HS-5 (cell line): ENCODE measurements at regions not wholly inside any gene's neighbourhood (a gene's known extent, or its start where the extent isn't known, plus 50 kb on each side); places are given as distances from the start of the nearest gene placed in this dataset.

Experiments
- DNase-seq: peaks from one replicate; pipeline ENCODE4 v3.0.0-alpha.2; 2012; ENCODE audit warnings: low read depth

DNA sequence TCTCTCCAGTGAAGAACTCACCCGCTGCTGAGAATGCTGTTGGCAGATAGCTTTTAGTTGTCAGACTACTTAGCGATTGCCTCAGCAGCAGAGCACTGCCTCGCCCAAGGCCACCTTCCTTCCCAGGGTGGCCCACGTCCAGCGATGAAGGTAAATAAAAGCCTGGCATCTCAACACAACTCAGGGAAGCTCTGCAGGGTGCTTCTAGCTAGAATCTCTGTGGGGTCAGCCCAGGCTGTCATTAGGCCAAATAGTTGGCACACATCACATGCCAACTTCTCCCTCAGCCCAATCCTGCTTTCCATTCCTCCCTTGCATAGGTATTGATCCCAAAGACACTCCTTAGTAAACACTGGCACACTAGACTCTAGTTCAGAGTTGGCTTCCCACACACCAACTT is 368.1 kb upstream of the TMTC1 start:
- DNase-seq = no peak

DNA sequence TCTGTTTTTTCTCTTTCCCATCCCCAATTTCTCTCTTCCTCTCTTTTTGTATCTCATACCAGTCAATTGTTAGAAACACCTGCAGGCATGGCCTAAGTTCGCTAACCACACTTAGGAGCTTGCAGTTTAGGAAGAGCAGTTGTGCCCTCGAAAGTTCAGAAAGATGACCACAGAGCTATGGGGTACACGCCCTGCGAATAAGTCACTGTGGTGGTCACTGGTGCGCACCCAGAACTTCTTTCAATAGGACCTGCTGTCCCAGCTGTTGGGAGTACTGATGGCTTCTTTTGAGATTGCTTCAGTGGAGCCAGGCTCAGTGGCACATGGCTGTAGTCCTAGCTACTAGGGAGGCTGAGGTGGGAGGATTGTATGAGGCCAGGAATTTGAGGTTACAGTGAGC is 362.8 kb upstream of the TMTC1 start:
- DNase-seq = no peak

DNA sequence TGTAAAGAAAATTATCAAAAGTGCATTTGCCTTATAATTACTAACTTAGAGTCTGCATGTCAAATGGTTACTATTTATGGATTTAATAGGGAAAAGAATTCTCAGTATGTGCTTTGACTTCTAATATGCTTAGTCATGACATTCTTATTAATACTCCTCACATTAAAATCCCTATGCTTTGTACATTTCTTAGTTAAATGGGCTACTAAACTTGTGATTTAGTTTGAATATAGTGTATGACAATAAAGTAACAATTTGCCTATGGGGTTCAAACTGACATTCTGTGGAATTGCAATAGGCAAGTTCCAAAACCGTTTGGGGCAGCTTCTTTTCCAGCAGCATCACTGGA is 361.9 kb upstream of the TMTC1 start:
- DNase-seq = no peak

GRCh38 chr12:30144777-30145683 is 361.3 kb upstream of the TMTC1 start:
- no peak for DNase-seq

DNA sequence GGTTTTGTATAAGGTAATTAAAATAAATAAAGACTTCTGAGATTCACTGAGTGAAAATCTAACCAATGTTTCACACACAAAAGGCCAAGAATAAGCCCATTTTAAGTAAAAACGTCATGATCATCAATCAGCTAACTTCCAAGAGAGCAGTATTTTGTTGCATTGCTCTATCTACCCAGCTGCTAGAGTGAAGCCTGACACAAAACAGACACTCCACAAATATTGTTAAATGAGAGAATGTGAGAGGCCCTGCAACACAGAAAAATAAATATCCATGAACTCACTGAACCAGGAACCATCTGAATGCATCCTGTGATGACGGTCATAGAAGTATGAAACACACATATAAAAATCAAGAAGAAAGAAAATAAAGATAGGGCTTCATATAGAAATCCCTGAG is 358.6 kb upstream of the TMTC1 start:
- no peak for DNase-seq

DNA sequence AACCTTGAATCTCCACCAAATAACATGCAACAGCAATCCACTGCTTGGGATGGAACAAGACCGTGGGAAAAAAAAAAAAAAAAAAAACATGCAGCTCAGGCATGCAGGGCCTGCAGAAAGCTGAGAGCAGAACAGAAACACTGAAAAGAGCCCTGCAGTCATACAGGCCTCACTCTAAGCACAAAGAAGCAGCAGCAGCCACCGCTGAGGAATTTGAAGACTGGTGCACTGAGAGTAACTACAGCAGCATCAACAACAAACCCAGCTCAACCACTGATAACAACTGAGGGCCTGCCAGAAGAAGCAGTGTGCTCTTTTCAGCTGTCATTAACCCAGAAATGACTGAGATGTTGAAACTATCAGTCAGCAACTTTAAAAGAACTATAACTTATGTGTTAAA is 354.7 kb upstream of the TMTC1 start:
- no peak for DNase-seq

DNA sequence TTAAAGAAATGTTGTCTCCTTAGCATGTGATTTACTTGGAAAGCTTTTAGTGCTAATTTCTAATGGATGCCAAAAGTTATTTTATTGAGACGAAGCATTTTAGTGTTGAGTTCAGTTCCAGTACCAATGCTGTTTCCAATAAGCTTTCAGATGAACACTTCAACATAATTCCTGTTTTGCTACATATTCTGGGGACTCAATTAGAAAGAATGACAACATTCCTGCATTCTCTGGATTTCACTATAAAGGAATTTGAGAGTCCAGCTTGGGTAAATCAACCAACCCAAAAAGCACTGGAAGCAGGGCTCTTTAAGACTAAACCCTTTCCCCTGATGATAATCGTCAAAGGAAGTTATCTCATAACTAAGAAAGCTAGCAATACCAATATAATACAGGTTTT is 353.0 kb upstream of the TMTC1 start:
- DNase-seq = no peak

DNA sequence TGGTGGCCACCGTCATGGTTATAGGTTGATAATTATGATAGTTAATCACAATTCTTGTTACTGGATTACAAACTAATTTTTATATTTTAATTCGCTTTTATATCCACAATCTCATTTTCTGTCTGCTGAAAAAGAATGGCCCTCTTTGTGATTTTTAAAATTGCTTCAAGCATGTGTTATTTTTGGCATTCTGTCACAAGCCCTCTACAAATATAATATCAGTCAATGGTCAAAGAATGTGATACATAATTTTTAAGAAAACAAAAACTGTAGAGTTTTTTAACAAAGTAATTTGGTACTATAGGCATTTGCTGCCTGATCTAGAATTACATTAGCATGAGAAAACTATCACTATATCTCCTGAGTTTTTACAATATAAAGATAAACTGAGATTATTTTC is 352.0 kb upstream of the TMTC1 start:
- no peak for DNase-seq

DNA sequence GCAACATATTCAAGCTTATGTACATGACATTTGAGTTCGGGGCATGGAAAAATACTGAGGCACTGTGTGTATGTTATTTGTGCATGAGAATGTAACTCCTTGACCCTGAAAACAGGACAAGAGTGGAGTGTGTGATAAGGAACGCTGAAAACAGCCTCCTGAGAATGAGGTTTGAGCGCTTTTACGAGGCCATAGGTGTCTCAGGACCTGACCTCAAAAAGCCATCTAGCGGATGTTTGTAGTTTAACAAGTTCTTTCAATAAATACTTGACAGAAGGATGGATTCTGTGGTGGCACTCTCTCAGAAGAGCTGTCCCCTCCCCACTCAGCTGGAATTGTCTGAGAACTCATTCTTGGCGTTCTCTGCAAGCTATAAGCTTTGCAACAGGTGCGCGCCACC is 350.5 kb upstream of the TMTC1 start:
- DNase-seq = no peak

- DNase-seq = no peak
Measured at GRCh38 chr12:30126944-30127343, 343.2 kb upstream of the TMTC1 start.

- no peak for DNase-seq
Measured at GRCh38 chr12:30120522-30120921, 336.8 kb upstream of the TMTC1 start.

DNA sequence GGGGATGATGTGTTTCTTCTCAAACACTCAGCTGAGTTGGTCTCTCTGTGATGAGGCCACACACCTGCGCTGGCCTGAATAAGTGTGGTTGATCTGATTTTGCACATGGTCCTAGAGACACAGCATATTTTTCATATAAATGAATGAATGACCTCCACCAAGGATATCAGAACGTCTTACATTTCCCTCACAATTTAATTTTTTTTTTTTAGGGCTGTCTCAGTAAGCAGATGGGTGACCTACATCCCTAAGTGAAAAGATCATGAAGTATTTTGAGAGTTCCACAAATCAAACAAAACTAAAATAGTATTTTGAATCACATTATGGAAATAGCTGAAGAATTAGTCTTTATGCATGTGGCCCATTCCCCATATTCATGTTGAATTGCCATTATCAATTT is 333.7 kb upstream of the TMTC1 start:
- no peak for DNase-seq

DNA sequence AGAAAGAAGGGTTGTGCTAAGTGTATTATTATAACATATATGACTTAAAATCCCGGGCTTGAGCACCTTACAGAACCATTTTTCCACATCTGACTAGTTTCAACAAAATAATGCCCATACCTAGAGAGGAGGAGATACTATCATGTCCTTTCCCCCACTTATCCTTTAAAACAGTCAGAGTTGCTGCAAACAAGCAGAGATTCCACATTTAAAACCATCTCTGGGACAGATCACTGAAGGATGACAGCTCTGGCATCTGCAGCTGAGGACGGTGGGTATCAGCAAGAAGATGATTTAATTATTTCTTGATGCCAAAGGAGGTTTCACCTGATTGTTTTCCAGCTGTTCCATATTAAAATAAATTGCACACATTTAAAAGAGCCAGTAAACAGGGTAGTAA is 328.0 kb upstream of the TMTC1 start:
- DNase-seq = no peak

DNA sequence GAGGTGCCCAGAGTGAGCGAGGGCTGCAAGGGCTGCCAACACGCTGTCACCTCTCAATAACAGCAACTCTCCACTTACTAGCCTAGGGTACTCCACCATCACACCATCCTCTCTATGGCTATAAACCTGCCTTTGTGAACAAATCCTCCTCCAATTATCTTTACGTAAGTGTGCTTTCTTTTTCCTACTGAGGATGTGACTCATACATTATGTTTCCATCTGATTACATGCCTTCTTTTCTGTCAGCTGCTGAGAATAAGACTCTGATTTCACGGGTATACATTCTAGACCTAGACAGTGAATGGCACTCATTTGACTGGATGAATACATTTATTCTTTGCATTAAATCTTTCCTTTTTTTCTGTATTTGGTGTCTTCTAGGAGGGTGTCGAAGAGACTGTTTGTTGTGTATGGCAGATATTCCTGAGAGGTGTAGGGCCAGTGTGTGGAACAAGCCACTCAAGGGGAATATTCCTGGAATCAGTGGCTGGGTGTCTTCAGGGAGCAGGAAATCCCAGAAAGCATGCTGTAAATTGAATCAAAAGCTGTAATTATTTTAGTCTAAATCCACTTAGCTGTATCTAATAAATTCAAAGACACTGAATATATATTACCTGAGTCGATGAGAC is 327.3 kb upstream of the TMTC1 start:
- peak; percentile 44 for DNase-seq

- DNase-seq = no peak
Measured at GRCh38 chr12:30110498-30110897, 326.8 kb upstream of the TMTC1 start.

DNA sequence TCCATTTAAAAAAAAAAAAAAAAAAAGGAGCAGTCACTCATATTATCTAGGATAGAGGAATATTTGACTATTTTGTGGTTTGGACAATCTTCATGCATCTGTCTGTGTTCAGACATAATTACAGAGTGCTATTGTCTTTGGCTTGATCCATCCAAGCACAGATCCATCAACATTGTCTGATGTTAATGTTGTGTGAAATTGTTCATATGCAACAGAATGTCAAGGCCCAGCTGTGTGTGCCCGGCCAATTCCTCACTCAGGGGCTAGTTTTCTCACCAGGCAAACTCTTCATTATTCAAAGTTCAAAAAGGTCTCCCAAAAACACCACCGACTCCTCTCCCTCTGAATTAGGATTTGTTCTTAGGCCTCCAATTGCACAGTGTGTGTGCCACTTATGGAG is 324.9 kb upstream of the TMTC1 start:
- no peak for DNase-seq

- DNase-seq = no peak
Measured at GRCh38 chr12:30106204-30106965, 322.6 kb upstream of the TMTC1 start.

- DNase-seq = no peak
Measured at GRCh38 chr12:30105505-30105904, 321.8 kb upstream of the TMTC1 start.

- no peak for DNase-seq
Measured at GRCh38 chr12:30104971-30105370, 321.2 kb upstream of the TMTC1 start.

DNA sequence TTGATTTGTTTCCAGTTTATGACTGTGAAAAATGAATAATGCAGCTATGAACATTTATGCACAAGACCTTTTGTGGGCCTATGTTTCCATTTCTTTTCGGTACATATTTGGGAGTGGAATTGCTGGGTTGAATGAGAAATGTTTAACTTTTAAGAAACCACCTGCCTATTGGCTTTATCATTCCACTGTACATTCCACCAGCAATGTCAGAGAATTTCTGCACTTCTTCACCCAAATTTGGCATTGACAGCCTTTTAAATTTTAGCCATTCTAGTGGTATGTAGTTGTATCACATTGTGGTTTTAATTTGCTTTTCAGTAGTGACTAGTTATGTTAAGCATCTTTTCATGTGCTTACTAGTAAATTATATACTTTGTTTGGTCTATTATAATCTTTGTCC is 317.0 kb upstream of the TMTC1 start:
- no peak for DNase-seq

- no peak for DNase-seq
Measured at GRCh38 chr12:30098677-30099076, 314.9 kb upstream of the TMTC1 start.

DNA sequence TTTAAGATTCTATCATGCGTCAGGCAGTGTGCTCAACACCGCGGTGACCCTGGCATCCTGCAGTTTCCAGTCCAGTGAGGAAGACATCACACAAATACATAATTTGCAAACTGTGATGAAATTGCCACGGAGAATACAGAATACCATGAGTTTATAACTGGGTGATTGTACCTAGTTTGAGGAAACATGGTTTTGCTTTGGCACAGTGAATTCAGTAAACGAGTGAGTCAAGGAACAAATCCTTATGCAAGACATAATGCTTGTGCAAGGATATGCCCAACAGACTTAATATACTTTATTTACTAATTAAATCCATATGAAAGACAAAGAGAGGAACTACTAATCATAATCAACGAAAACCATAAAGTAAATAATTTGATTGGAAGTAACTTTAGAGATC is 311.8 kb upstream of the TMTC1 start:
- DNase-seq = no peak

GRCh38 chr12:30092983-30093617 is 309.4 kb upstream of the TMTC1 start:
- no peak for DNase-seq
